ENCODE measurements at regions not wholly inside any gene's neighbourhood (a gene's known extent, or its start where the extent isn't known, plus 50 kb on each side); places are given as distances from the start of the nearest gene placed in this dataset.
A peak's percentile ranks its signal among the peaks of the same experiment; 100 is the strongest.

GRCh38 chr2:2919574-2920365 lies 457.8 kb downstream of the EIPR1 start:
- peaks cover 0 to 13% (median 8%) of the 10 kb centered on the region in 7 donors for H3K9me3 Mint-ChIP-seq
- no peaks in the 10 kb centered on the region for H3K36me3 Mint-ChIP-seq
- ATAC-seq (ENCODE audit: low read depth in 2 of 2) (no peak), DNase-seq (no peak)
- H3K27ac Mint-ChIP-seq, result no peak overlapping the region
- H3K4me1 Mint-ChIP-seq, result no peaks in the 10 kb centered on the region
- H3K27me3 Mint-ChIP-seq, result peaks cover 10 to 19% (median 13%) of the 10 kb centered on the region in 3 donors
- H3K4me3 Mint-ChIP-seq, result no peak overlapping the region

- Mint-ChIP-seq H3K36me3 (no peaks in the 10 kb centered on the region), H3K27ac (peak overlapping the region in 1 of 6 donors; percentile 21), H3K4me1 (no peaks in the 10 kb centered on the region), H3K9me3 (peaks cover 0 to 13% (median 8%) of the 10 kb centered on the region in 7 donors), H3K27me3 (peaks cover 10 to 19% (median 13%) of the 10 kb centered on the region in 3 donors), H3K4me3 (no peak overlapping the region)
- ATAC-seq (ENCODE audit: low read depth in 2 of 2) (no peak), DNase-seq (no peak)
Observed at GRCh38 chr2:2919026-2919425, 458.6 kb downstream of the EIPR1 start.

- Mint-ChIP-seq H3K4me3 (no peak overlapping the region), H3K4me1 (peaks cover 0 to 3% (median 0%) of the 10 kb centered on the region in 3 donors), H3K9me3 (peaks cover 0 to 13% (median 8%) of the 10 kb centered on the region in 7 donors), H3K27ac (no peak overlapping the region), H3K36me3 (no peaks in the 10 kb centered on the region), H3K27me3 (peaks cover 19% of the 10 kb centered on the region in 3 donors)
- DNase-seq (no peak), ATAC-seq (ENCODE audit: low read depth in 2 of 2) (no peak)
Observed at GRCh38 chr2:2916621-2917020, 461.0 kb downstream of the EIPR1 start.

DNA sequence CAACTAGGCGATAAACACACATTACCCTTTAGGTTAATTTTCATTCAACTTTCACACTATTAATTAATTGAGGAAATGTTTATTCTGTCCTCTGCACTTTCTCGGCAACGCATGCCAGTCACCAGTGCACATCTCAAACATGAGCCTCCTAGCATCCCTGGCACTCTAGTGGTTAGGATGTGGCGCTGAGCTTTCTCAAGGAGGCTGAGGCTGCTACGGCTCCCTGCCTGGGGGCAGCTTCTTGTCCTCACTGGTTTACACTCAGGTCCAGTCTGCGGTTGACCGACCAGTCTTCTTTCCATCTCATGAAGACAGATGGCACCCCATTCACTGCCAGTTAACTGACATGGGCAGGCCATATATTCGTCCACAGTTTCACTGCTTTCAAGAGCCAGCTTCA lies 463.4 kb downstream of the EIPR1 start:
- no peaks in the 10 kb centered on the region for H3K36me3 Mint-ChIP-seq
- H3K27me3 Mint-ChIP-seq, result peaks cover 19 to 27% (median 24%) of the 10 kb centered on the region in 3 donors
- H3K4me3 Mint-ChIP-seq, result no peak overlapping the region
- ATAC-seq (ENCODE audit: low read depth in 2 of 2), result no peak
- H3K9me3 Mint-ChIP-seq, result peaks cover 0 to 13% (median 8%) of the 10 kb centered on the region in 7 donors
- DNase-seq, result no peak
- peaks cover 0 to 3% (median 0%) of the 10 kb centered on the region in 3 donors for H3K4me1 Mint-ChIP-seq
- H3K27ac Mint-ChIP-seq, result no peak overlapping the region

DNA sequence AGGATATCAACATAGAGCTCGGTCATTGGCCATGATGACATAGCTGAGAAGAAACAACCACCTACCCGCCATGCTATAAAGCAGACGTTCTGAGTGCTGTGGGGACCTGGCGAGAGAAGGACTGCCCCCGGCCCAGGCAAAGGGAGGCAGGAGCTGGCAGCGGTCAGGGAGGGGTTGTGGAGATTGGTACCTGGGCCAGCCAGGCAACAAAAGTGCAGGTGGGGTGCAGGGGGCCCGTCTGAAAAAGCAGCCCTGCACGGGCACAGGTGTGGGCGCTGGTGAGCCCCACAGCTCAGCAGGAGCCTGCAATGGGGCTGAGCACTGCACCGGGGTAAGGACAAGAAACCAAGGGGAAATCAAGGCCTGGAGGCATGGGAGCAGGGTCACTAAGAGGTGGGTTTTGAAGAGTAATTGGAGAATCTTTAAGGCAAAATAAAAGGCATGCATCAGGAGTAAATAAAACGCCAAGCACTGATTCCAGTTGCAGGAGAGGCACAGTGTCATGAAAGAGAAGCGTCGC lies 464.0 kb downstream of the EIPR1 start:
- peaks cover 0 to 13% (median 8%) of the 10 kb centered on the region in 7 donors for H3K9me3 Mint-ChIP-seq
- H3K36me3 Mint-ChIP-seq, result no peaks in the 10 kb centered on the region
- no peak overlapping the region for H3K4me3 Mint-ChIP-seq
- ATAC-seq (ENCODE audit: low read depth in 2 of 2), result no peak
- H3K27ac Mint-ChIP-seq, result no peak overlapping the region
- H3K4me1 Mint-ChIP-seq, result peaks cover 0 to 3% (median 0%) of the 10 kb centered on the region in 3 donors
- peaks cover 14 to 30% (median 24%) of the 10 kb centered on the region in 3 donors for H3K27me3 Mint-ChIP-seq
- no peak for DNase-seq

DNA sequence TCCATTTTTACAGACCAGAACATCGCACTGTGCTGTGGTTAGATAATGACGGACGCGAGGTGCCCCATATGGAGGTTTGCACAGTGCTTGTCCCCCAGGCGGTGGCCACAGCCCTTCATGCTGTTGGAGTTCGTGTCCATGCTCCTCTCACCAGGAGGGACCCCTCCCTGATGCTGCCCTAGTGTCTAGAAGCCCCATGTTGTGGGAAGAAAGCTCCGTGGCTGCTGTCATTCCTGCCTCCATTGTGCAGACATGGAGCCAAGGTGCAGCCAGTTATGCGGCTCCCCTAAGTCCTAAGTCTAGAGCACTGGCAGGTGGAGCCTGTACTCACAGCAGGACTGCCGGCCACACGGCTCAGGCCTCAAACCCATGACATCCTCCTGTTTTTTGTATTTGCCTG lies 464.9 kb downstream of the EIPR1 start:
- DNase-seq (no peak), ATAC-seq (ENCODE audit: low read depth in 2 of 2) (no peak)
- no peak overlapping the region for H3K4me3 Mint-ChIP-seq
- peaks cover 9 to 30% (median 20%) of the 10 kb centered on the region in 3 donors for H3K27me3 Mint-ChIP-seq
- peaks cover 0 to 13% (median 8%) of the 10 kb centered on the region in 7 donors for H3K9me3 Mint-ChIP-seq
- peaks cover 0 to 3% (median 0%) of the 10 kb centered on the region in 3 donors for H3K4me1 Mint-ChIP-seq
- no peaks in the 10 kb centered on the region for H3K36me3 Mint-ChIP-seq
- no peak overlapping the region for H3K27ac Mint-ChIP-seq

GRCh38 chr2:2912293-2912692 lies 465.3 kb downstream of the EIPR1 start:
- H3K4me1 Mint-ChIP-seq, result peaks cover 0 to 3% (median 0%) of the 10 kb centered on the region in 3 donors
- no peak for ATAC-seq (ENCODE audit: low read depth in 2 of 2)
- H3K27me3 Mint-ChIP-seq, result peaks cover 13 to 30% (median 20%) of the 10 kb centered on the region in 3 donors
- no peak overlapping the region for H3K27ac Mint-ChIP-seq
- peaks cover 0 to 13% (median 7%) of the 10 kb centered on the region in 7 donors for H3K9me3 Mint-ChIP-seq
- DNase-seq, result no peak
- H3K36me3 Mint-ChIP-seq, result no peaks in the 10 kb centered on the region
- no peak overlapping the region for H3K4me3 Mint-ChIP-seq

- Mint-ChIP-seq H3K4me1 (peaks cover 0 to 3% (median 0%) of the 10 kb centered on the region in 3 donors), H3K27ac (peak overlapping the region in 1 of 6 donors; percentile 23), H3K4me3 (no peak overlapping the region), H3K9me3 (peaks cover 0 to 2% (median 0%) of the 10 kb centered on the region in 7 donors), H3K27me3 (peaks cover 6 to 22% (median 17%) of the 10 kb centered on the region in 3 donors), H3K36me3 (no peaks in the 10 kb centered on the region)
- ATAC-seq (ENCODE audit: low read depth in 2 of 2) (no peak), DNase-seq (no peak)
Observed at GRCh38 chr2:2910259-2910658, 467.4 kb downstream of the EIPR1 start.

DNA sequence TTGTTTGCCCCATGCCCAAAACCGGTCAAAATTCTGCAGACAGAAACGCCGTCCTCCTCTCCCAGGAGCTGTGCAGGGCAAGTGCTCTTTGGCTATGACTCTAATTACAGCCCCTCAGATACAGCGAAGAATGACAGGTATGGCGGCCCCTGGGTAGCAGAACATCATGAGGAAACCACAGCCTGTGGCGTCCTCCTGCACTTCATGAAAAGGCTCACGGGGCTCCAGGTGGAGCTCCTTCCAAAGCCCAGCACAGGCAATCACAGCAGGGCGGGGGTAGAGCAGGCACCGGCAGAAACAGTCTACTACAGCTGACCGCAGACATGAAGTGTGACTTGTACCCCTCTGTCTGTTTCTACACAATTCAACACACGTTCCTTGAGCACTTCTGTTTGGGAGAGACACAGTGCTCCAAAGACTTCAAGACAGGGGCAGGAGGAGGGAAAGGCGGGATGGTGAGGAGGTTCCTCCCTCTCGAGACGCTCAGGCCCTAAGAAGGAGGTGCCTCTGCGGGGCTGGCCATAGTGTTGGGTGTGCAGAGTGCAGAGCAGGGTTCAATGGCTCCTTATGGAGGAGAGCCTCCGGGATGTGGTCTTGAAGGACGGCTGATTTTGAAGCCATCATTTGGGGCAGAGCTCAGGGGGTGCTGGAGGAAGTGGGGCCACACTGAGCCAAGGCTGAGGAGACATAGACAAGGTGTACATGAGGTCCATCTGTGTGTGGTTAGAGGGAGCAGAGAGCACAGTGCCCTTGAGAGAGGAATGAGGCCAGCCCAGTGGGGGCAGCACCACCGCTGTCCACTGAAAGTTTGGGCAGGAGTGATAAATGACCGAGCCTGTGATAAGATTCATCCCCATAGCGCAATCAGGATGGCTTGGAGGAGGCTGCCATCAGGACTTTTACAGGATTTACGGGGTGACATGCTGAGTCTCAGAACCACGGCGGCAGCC lies 468.3 kb downstream of the EIPR1 start:
- DNase-seq (no peak), ATAC-seq (ENCODE audit: low read depth in 2 of 2) (no peak)
- H3K27me3 Mint-ChIP-seq, result peaks cover 4 to 20% (median 20%) of the 10 kb centered on the region in 3 donors
- H3K27ac Mint-ChIP-seq, result peak overlapping the region in 2 of 6 donors; percentile 7 to 19
- H3K4me3 Mint-ChIP-seq, result no peak overlapping the region
- peaks cover 0 to 3% (median 0%) of the 10 kb centered on the region in 3 donors for H3K4me1 Mint-ChIP-seq
- H3K9me3 Mint-ChIP-seq, result peaks cover 0 to 2% (median 0%) of the 10 kb centered on the region in 7 donors
- no peaks in the 10 kb centered on the region for H3K36me3 Mint-ChIP-seq

DNA sequence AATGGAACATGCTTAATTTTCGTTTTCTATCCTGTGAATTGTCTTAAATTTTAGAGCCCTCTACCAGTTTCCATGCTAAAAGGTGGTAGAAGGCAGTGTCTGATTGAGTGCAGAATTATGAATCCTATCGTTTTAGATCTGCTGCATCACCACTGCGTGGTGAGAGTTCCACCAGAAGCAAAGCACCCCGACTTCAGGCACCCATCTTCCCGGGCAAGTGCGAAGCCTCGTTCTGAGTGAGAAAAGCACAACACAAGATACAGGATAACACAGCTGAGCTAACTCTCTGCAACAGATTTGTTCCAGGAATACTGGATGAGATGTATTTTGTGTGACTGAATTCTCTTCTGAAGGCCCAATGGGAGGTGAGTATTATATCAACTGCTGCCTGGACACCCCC lies 471.5 kb downstream of the EIPR1 start:
- H3K27ac Mint-ChIP-seq, result no peak overlapping the region

GRCh38 chr2:2904721-2905350 lies 472.8 kb downstream of the EIPR1 start:
- Mint-ChIP-seq H3K4me1 (peaks cover 18 to 25% (median 23%) of the 10 kb centered on the region in 3 donors), H3K4me3 (no peak overlapping the region), H3K27me3 (peaks cover 4 to 14% (median 9%) of the 10 kb centered on the region in 3 donors), H3K9me3 (no peaks in the 10 kb centered on the region), H3K36me3 (no peaks in the 10 kb centered on the region), H3K27ac (peak overlapping the region in 2 of 6 donors; percentile 27 to 64)
- ATAC-seq (ENCODE audit: low read depth in 2 of 2) (no peak), DNase-seq (no peak)

More for the DNA sequence above, 471.5 kb downstream of the EIPR1 start:
- Mint-ChIP-seq H3K27me3 (peaks cover 4 to 14% (median 11%) of the 10 kb centered on the region in 3 donors), H3K4me3 (no peak overlapping the region), H3K4me1 (peaks cover 16 to 20% (median 17%) of the 10 kb centered on the region in 3 donors), H3K36me3 (no peaks in the 10 kb centered on the region), H3K9me3 (no peaks in the 10 kb centered on the region)
- DNase-seq (no peak), ATAC-seq (ENCODE audit: low read depth in 2 of 2) (no peak)

DNA sequence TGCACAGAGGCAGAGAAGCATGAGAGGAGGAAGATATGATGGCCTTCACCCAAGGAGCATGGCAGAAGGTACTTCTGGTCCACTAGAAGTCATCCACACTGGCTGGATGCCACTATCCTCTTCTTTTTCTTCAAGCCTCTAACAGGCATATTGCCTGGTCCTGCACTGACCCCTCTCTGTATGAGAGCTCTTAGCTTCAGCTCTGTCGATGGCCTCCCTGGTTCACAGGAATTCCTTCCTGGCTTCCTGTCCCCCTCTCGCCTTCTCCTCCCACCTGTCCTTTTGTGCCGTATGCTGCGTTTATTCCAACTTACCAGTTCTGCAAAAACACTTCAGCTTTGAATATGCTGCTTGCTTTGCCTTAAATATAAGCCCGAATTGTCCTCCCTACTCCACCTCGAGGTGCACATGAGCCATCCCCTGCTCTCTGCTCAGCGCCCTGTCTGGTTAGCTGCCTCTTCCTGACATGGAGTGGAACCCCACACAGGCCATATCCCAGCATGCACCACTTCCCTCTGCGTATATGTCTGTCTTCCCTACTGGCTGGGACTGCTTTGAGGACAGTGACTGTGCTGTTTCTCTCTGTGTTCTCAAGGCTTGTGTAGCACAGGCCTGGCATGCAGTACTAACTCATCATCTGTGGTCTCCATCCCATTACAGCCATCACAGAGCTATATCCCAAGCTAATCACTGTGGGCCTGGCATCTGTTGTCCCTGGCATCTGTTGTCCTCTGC lies 474.9 kb downstream of the EIPR1 start:
- no peak for DNase-seq
- Mint-ChIP-seq H3K4me3 (peak overlapping the region in 4 of 8 donors; percentile 10 to 89 (median 47)), H3K9me3 (no peaks in the 10 kb centered on the region), H3K36me3 (no peaks in the 10 kb centered on the region), H3K4me1 (peaks cover 18 to 29% (median 23%) of the 10 kb centered on the region in 3 donors), H3K27me3 (peaks cover 0 to 5% (median 4%) of the 10 kb centered on the region in 3 donors), H3K27ac (peak overlapping the region in 4 of 6 donors; percentile 5 to 91 (median 40))
- ATAC-seq (ENCODE audit: low read depth in 2 of 2), result no peak
